ENCODE measurements at regions not wholly inside any gene's neighbourhood (a gene's known extent, or its start where the extent isn't known, plus 50 kb on each side); places are given as distances from the start of the nearest gene placed in this dataset.
"Not testable (repeated sequence)": the region's sequence is repeated elsewhere in the genome, so short reads cannot be mapped to it uniquely, and the experiment has no call there.

GRCh38 chr13:20311022-20311421, 78.9 kb upstream of the GJB6 start:
- DNase-seq = no peak

- no peak for DNase-seq
These were observed 73.9 kb upstream of the GJB6 start for GRCh38 chr13:20306039-20306438.

GRCh38 chr13:20305587-20305986, 73.5 kb upstream of the GJB6 start:
- DNase-seq = no peak

GRCh38 chr13:20304061-20304460, 71.9 kb upstream of the GJB6 start:
- DNase-seq = not testable (repeated sequence)

- no peak for DNase-seq
These were observed 71.5 kb upstream of the GJB6 start for GRCh38 chr13:20303636-20304035.

GRCh38 chr13:20301403-20302071, 69.4 kb upstream of the GJB6 start:
- no peak for DNase-seq

GRCh38 chr13:20301015-20301402, 68.9 kb upstream of the GJB6 start:
- DNase-seq = no peak

GRCh38 chr13:20297181-20297580, 65.1 kb upstream of the GJB6 start:
- no peak for DNase-seq

- no peak for DNase-seq
These were observed 63.8 kb upstream of the GJB6 start for GRCh38 chr13:20295956-20296355.

- no peak for DNase-seq
These were observed 62.4 kb upstream of the GJB6 start for GRCh38 chr13:20294497-20294896.

- not testable (repeated sequence) for DNase-seq
These were observed 60.2 kb upstream of the GJB6 start for GRCh38 chr13:20292301-20292700.

- no peak for DNase-seq
These were observed 59.6 kb upstream of the GJB6 start for GRCh38 chr13:20291675-20292074.

- no peak for DNase-seq
These were observed 58.9 kb upstream of the GJB6 start for GRCh38 chr13:20291037-20291436.

- no peak for DNase-seq
These were observed 56.4 kb upstream of the GJB6 start for GRCh38 chr13:20288561-20288960.

- no peak for DNase-seq
These were observed 55.9 kb upstream of the GJB6 start for GRCh38 chr13:20287976-20288375.

- no peak for DNase-seq
These were observed 53.4 kb upstream of the GJB6 start for GRCh38 chr13:20285530-20285929.

Data from suppressor macrophage treated with lipopolysaccharide for 4 hours (primary cell).